GM12878 (cell line): ENCODE measurements at regions not wholly inside any gene's neighbourhood (a gene's known extent, or its start where the extent isn't known, plus 50 kb on each side); places are given as distances from the start of the nearest gene placed in this dataset.

Experiments used
- BMI1 ChIP-seq: fragments of 450-650 bp; IDR thresholded peaks from 2 replicates; pipeline ENCODE4 v1.6.1; 2016; ENCODE audit warnings: mild to moderate bottlenecking, moderate library complexity, borderline replicate concordance
- CHD2 ChIP-seq: IDR thresholded peaks from 2 replicates; pipeline ENCODE4 v1.6.1; 2011; ENCODE audit warnings: low read depth, low read length, improper control_type of control experiment, borderline replicate concordance
- HDAC6 ChIP-seq: fragments of 200-600 bp; sonication (generic); IDR thresholded peaks from one replicate; pipeline ENCODE4 v1.8.0; 2017; ENCODE audit warnings: antibody characterized with exemption; ENCODE audit not compliant: unreplicated experiment
- HDGF ChIP-seq: fragments of 450-650 bp; IDR thresholded peaks from 2 replicates; pipeline ENCODE4 v1.6.1; 2016; ENCODE audit warnings: antibody characterized with exemption
- LARP7 ChIP-seq: fragments of 450-650 bp; IDR thresholded peaks from 2 replicates; pipeline ENCODE4 v1.6.1; 2017; ENCODE audit warnings: mild to moderate bottlenecking
- PML ChIP-seq: IDR thresholded peaks from 2 replicates; pipeline ENCODE4 v1.6.1; 2012; ENCODE audit warnings: low read length, inconsistent platforms
- POLR2AphosphoS2 ChIP-seq: IDR thresholded peaks from 2 replicates; pipeline ENCODE4 v1.6.1; 2011; ENCODE audit warnings: low read depth, mild to moderate bottlenecking, low read length, improper control_type of control experiment, moderate library complexity
- POLR2AphosphoS5 ChIP-seq: IDR thresholded peaks from 2 replicates; pipeline ENCODE4 v1.6.1; 2011; ENCODE audit warnings: mild to moderate bottlenecking, low read length, inconsistent platforms
- RCOR1 ChIP-seq: conservative IDR thresholded peaks from 2 replicates; pipeline ENCODE4 v1.6.1; 2012; ENCODE audit warnings: low read depth, low read length, improper control_type of control experiment
- RFX5 ChIP-seq: IDR thresholded peaks from 2 replicates; pipeline ENCODE4 v1.6.1; 2011; ENCODE audit warnings: low read depth, low read length, improper control_type of control experiment
- SMARCA5 ChIP-seq: fragments of 450-650 bp; IDR thresholded peaks from 2 replicates; pipeline ENCODE4 v1.6.1; 2017; ENCODE audit warnings: mild to moderate bottlenecking
- SRF ChIP-seq, 2 experiments: IDR thresholded peaks; 2 replicates each; pipeline ENCODE4 v1.6.1; 2011; ENCODE audit warnings: low read depth in 2 of 2, low read length in 2 of 2, mild to moderate bottlenecking in 1 of 2, moderate library complexity in 1 of 2
- TF ChIP-seq, protein P1 (sequence below), 3 experiments: IDR thresholded peaks in 2 of 3; conservative IDR thresholded peaks in 1 of 3; 2 replicates each; pipeline ENCODE4 v1.5.1; 2011; ENCODE audit warnings: low read depth in 3 of 3, low read length in 3 of 3, mild to moderate bottlenecking in 3 of 3, control low read depth in 2 of 3, moderate library complexity in 2 of 3, inconsistent platforms in 1 of 3, mixed read lengths in 1 of 3; ENCODE audit not compliant: control insufficient read depth in 2 of 3, insufficient read depth in 1 of 3; ENCODE audit errors: extremely low read depth in 1 of 3
- TF ChIP-seq, protein P2 (sequence below): fragments of 450-650 bp; formaldehyde crosslinking; IDR thresholded peaks from 2 replicates; pipeline ENCODE4 v1.4.0; 2020; ENCODE audit warnings: mild to moderate bottlenecking, moderate library complexity
- TF ChIP-seq, protein P3 (sequence below): fragments of 450-650 bp; IDR thresholded peaks from 2 replicates; pipeline ENCODE4 v1.6.1; 2017; ENCODE audit warnings: mild to moderate bottlenecking, low read depth, inconsistent platforms; ENCODE audit not compliant: poor library complexity, severe bottlenecking
- TF ChIP-seq, protein P4 (sequence below): fragments of 450-650 bp; IDR thresholded peaks from 2 replicates; pipeline ENCODE4 v1.6.1; 2017; ENCODE audit warnings: mild to moderate bottlenecking, moderate library complexity
- TF ChIP-seq, protein P5 (sequence below): fragments of 450-650 bp; conservative IDR thresholded peaks from 2 replicates; pipeline ENCODE4 v1.6.1; 2017; ENCODE audit warnings: mild to moderate bottlenecking, moderate library complexity

DNA sequence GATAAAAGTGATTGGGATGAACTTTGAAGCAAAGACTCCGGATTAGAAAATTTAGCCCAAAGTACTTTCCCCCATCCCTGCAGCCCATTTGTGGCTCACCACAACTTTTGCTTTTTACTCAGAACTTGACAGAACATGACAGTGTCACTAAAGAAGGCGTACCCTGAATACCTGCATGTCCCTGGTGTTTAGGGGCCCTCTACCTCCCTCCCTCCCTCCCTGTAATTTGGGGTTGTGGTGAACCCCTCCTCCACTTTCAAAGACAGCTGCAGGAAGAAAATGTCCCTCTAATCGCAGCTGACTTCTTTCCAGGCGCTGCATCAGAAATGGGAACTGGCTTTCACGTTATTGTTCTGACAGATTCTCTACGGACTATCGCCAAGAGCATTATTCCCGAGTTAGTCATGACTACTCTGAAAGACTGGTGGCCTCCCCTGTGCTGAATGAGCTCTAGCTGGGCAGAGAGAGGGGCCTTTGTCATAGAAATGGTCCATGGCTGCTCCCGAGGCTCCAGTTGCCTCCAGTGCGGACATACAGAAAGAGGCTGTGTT, 93.2 kb upstream of the ARHGEF3 start (continued):
- TF ChIP-seq, protein P1, sequence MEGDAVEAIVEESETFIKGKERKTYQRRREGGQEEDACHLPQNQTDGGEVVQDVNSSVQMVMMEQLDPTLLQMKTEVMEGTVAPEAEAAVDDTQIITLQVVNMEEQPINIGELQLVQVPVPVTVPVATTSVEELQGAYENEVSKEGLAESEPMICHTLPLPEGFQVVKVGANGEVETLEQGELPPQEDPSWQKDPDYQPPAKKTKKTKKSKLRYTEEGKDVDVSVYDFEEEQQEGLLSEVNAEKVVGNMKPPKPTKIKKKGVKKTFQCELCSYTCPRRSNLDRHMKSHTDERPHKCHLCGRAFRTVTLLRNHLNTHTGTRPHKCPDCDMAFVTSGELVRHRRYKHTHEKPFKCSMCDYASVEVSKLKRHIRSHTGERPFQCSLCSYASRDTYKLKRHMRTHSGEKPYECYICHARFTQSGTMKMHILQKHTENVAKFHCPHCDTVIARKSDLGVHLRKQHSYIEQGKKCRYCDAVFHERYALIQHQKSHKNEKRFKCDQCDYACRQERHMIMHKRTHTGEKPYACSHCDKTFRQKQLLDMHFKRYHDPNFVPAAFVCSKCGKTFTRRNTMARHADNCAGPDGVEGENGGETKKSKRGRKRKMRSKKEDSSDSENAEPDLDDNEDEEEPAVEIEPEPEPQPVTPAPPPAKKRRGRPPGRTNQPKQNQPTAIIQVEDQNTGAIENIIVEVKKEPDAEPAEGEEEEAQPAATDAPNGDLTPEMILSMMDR (IDR thresholded peaks at IDR 0.05 in 2 of 3, conservative IDR thresholded peaks at IDR 0.05 in 1 of 3; ENCODE audit: control insufficient read depth in 2 of 3, extremely low read depth in 1 of 3, insufficient read depth in 1 of 3, low read depth in 3 of 3, low read length in 3 of 3): no peak
- no peak for TF ChIP-seq LARP7
- TF ChIP-seq, protein P2, sequence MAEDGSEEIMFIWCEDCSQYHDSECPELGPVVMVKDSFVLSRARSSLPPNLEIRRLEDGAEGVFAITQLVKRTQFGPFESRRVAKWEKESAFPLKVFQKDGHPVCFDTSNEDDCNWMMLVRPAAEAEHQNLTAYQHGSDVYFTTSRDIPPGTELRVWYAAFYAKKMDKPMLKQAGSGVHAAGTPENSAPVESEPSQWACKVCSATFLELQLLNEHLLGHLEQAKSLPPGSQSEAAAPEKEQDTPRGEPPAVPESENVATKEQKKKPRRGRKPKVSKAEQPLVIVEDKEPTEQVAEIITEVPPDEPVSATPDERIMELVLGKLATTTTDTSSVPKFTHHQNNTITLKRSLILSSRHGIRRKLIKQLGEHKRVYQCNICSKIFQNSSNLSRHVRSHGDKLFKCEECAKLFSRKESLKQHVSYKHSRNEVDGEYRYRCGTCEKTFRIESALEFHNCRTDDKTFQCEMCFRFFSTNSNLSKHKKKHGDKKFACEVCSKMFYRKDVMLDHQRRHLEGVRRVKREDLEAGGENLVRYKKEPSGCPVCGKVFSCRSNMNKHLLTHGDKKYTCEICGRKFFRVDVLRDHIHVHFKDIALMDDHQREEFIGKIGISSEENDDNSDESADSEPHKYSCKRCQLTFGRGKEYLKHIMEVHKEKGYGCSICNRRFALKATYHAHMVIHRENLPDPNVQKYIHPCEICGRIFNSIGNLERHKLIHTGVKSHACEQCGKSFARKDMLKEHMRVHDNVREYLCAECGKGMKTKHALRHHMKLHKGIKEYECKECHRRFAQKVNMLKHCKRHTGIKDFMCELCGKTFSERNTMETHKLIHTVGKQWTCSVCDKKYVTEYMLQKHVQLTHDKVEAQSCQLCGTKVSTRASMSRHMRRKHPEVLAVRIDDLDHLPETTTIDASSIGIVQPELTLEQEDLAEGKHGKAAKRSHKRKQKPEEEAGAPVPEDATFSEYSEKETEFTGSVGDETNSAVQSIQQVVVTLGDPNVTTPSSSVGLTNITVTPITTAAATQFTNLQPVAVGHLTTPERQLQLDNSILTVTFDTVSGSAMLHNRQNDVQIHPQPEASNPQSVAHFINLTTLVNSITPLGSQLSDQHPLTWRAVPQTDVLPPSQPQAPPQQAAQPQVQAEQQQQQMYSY (CRISPR knock-in tag): no peak
- TF ChIP-seq CHD2: no peak
- no peak for TF ChIP-seq RCOR1
- no peak for TF ChIP-seq POLR2AphosphoS2
- 0 out of 4 replicates have a peak, but pooled peaks of 1 of the 2 experiments have one; percentile 41 for TF ChIP-seq SRF (IDR thresholded peaks at IDR 0.05; ENCODE audit: low read depth in 2 of 2, low read length in 2 of 2)
- no peak for TF ChIP-seq BMI1
- TF ChIP-seq SMARCA5: no peak
- TF ChIP-seq, protein P3, sequence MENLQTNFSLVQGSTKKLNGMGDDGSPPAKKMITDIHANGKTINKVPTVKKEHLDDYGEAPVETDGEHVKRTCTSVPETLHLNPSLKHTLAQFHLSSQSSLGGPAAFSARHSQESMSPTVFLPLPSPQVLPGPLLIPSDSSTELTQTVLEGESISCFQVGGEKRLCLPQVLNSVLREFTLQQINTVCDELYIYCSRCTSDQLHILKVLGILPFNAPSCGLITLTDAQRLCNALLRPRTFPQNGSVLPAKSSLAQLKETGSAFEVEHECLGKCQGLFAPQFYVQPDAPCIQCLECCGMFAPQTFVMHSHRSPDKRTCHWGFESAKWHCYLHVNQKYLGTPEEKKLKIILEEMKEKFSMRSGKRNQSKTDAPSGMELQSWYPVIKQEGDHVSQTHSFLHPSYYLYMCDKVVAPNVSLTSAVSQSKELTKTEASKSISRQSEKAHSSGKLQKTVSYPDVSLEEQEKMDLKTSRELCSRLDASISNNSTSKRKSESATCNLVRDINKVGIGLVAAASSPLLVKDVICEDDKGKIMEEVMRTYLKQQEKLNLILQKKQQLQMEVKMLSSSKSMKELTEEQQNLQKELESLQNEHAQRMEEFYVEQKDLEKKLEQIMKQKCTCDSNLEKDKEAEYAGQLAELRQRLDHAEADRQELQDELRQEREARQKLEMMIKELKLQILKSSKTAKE: no peak
- no peak for TF ChIP-seq HDAC6
- no peak for TF ChIP-seq POLR2AphosphoS5
- no peak for TF ChIP-seq RFX5
- no peak for TF ChIP-seq HDGF
- TF ChIP-seq, protein P4, sequence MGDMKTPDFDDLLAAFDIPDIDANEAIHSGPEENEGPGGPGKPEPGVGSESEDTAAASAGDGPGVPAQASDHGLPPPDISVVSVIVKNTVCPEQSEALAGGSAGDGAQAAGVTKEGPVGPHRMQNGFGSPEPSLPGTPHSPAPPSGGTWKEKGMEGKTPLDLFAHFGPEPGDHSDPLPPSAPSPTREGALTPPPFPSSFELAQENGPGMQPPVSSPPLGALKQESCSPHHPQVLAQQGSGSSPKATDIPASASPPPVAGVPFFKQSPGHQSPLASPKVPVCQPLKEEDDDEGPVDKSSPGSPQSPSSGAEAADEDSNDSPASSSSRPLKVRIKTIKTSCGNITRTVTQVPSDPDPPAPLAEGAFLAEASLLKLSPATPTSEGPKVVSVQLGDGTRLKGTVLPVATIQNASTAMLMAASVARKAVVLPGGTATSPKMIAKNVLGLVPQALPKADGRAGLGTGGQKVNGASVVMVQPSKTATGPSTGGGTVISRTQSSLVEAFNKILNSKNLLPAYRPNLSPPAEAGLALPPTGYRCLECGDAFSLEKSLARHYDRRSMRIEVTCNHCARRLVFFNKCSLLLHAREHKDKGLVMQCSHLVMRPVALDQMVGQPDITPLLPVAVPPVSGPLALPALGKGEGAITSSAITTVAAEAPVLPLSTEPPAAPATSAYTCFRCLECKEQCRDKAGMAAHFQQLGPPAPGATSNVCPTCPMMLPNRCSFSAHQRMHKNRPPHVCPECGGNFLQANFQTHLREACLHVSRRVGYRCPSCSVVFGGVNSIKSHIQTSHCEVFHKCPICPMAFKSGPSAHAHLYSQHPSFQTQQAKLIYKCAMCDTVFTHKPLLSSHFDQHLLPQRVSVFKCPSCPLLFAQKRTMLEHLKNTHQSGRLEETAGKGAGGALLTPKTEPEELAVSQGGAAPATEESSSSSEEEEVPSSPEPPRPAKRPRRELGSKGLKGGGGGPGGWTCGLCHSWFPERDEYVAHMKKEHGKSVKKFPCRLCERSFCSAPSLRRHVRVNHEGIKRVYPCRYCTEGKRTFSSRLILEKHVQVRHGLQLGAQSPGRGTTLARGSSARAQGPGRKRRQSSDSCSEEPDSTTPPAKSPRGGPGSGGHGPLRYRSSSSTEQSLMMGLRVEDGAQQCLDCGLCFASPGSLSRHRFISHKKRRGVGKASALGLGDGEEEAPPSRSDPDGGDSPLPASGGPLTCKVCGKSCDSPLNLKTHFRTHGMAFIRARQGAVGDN: no peak
- TF ChIP-seq PML: no peak
- TF ChIP-seq, protein P5, sequence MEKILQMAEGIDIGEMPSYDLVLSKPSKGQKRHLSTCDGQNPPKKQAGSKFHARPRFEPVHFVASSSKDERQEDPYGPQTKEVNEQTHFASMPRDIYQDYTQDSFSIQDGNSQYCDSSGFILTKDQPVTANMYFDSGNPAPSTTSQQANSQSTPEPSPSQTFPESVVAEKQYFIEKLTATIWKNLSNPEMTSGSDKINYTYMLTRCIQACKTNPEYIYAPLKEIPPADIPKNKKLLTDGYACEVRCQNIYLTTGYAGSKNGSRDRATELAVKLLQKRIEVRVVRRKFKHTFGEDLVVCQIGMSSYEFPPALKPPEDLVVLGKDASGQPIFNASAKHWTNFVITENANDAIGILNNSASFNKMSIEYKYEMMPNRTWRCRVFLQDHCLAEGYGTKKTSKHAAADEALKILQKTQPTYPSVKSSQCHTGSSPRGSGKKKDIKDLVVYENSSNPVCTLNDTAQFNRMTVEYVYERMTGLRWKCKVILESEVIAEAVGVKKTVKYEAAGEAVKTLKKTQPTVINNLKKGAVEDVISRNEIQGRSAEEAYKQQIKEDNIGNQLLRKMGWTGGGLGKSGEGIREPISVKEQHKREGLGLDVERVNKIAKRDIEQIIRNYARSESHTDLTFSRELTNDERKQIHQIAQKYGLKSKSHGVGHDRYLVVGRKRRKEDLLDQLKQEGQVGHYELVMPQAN: no peak
